HUDEP-2 (cell line): ENCODE measurements at regions not wholly inside any gene's neighbourhood (a gene's known extent, or its start where the extent isn't known, plus 50 kb on each side); places are given as distances from the start of the nearest gene placed in this dataset.
"Not testable (repeated sequence)": the region's sequence is repeated elsewhere in the genome, so short reads cannot be mapped to it uniquely, and the experiment has no call there.

Experiments
- DNase-seq, 76 experiments: peaks; one replicate each; lab custom pipeline; 2025; ENCODE audit not compliant: unreplicated experiment in 76 of 76; lab: John Stamatoyannopoulos, UW

DNA sequence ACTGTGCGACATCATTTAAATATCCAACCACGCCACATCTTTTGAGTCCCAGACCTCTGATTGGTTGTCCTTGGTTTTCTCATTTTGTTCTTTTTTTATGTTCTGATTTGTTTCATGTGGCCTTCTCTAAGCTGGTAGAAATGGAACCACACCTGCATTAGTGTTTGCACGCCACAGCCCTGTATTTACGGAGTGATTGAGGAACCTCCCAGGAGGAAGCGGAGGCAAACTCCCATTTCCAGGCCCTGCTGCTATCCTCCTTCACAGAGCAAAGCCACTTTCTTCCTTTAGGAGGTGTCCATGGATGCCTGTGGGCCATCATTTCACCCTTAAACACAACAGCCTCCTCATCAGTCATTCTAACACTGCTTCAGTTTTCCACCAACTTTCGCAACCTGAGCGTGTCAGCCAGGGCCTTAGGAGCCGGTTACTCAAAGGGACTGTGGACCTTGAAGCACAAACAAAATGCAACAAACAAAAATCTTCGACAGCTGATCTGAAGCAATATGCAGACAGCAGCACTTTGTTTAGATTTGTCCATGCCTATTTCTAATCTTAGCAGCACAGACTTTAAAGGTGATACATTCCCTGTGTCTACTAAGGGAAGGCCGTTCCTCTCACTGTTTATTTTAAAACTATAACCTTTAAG lies 1258.1 kb upstream of the TMEM132C start:
- DNase-seq: no peak

DNA sequence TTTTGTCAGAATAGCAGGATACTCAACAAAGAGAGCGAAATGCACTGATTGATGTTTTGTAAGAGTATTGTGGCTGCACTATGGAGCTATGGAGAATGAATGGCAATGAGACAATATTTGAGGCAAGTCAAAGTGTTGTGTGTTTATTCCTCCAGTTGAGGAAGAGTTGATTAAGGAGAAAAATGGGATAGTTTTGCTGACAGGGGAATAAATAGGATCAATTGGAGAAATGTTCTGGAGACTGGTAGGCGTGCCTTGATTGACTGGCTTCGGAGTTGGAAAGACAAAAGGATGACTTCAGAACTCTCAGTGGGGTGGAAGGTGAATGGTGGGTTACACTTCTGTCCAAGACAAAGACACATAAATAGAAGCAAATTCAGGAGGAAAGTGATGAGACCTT lies 1254.9 kb upstream of the TMEM132C start:
- no peak for DNase-seq

DNA sequence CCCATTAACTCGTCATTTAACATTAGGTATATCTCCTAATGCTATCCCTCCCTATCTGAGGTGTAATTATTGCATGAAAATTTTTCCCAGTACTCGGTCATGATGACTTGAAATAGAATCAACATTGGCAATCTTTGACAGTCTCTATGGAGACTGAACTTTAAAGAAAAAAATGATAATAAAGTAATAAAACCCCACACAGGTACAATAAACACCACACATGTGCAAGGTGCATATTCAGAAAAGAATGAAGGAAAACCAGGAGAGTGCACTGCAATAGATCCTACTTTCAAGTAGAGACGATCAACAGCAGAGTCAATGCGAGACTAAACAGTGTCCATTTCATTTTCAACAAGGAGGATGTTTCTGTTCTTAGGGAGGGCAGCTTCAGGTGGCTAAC lies 1253.8 kb upstream of the TMEM132C start:
- DNase-seq: no peak

DNA sequence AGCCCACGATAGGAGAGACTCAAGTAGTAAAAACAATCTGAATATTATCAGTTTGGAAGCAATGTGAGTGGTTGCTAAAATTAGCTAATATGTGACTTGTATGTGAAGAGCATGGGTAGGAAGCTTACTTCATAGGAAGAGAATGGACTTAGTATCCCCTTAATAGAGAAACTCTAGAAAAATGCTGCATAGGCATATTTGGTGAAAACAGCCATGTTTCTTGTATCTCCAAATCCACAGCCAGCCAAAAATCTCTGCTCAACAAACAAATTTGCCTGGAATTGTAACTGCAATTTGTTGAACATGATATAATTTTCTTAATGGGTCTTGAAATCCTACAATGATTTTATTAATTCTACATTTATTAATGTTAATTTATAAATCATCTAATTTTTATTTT lies 1252.9 kb upstream of the TMEM132C start:
- DNase-seq: no peak

DNA sequence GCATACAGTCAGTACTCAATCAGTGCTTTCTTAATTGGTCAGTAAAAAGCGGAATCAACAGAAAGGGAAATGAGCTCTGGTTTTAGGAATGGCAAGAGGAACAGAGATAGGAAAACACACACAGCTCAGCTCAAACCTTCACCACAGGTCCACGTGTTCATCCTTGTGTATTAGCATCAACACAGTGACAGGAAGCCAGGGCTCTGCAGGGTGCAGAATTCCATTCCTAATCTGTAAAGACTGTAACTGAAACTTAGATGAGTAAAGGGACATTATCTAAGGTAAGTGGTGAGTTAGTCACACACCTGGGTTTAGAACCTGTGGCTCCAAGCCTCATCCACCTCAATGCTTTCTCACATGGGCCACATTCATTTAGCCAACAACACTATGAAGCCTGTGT lies 1242.2 kb upstream of the TMEM132C start:
- no peak for DNase-seq

DNA sequence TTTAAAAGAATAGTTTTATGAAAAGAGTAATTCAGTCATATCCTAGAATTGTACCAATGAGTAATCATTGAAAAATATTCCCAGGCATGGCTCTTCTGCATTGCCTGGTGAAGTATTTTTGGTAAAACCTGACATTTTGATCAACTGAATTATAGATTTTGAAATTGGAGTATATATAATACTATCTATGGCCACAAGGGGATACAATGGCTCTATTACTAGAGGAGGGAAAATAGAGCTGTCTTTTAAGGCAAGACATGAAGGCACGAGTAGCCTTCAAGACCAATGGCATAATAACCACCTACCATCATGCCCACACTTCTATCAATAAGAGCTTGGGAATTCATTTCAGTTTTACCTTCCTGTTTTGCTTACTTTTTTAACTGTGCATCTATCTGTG lies 1241.4 kb upstream of the TMEM132C start:
- no peak for DNase-seq

DNA sequence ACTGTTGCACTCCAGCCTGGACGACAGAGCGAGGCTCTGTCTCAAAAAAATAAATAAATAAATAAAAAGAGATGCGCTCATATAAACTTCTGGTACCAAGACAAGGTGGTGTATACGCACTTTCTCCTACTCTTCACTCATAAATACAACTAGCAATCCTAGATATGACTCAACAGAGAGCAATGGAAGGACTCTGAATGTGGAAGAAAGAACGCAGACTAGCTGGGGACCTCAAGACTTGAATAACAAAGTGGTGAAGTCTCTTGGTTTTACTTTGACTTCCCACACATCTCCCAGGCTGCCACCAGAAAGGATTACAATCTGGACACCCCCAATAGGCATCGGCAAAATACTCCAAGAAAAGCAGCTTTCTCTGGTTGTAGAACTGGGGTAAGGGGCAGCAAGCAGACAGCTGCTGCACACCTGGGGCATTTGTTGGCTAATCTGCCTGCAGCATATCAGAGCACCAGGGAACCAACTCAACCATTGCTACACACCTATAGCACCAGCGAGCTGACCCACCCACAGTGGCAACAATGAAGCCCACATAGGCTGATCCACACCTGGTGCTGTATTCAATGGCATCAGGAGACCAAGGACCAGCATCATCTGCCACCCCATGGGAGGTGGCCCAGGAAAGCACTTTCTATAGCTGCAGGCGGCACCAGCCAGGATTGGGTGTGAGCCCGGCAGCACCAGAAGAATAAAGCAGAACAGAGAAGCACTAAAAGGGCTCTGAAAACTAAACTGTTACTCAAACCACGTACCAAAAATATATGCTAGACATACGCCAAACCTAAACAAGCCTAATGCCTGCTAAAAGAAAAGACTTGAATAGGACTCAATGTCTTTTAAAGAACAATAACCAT lies 1231.7 kb upstream of the TMEM132C start:
- no peak for DNase-seq

DNA sequence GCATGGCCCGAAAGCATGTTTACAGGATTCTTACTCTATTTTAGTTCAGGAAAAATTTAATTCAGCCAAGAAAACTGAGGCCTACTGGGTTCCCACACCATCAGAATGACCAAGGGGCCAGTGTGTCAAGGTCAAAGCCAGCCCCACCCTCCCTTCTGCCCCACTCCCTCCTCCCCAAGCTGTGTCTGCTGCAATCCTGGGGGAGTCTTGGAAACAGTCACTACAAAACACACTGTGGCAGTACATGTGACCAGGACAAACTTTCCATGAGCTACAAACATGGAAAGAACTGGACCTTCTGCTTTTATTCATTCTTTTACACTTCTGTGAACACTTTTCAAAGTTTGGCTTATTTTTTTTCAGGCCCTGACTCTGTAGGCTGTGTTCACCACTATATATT lies 1228.8 kb upstream of the TMEM132C start:
- no peak for DNase-seq

DNA sequence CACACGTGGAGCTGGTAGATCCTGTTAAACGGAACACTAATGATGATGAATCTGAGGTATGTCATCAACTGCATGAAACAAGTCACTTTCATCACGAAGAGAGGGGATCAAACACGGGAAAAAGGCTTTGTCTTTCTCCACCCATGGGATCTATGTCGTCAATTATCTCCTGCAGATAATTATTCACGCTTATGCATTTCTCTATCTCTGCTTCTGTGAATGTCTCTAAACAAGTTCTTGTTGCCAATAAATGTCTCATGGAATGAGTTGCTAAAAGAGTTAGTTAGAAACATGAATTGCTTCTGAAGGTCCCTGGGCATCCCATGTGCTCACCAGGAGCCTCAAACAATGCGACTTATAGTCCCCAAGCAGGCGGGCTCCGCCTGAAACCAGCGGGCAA lies 1228.2 kb upstream of the TMEM132C start:
- no peak for DNase-seq

DNA sequence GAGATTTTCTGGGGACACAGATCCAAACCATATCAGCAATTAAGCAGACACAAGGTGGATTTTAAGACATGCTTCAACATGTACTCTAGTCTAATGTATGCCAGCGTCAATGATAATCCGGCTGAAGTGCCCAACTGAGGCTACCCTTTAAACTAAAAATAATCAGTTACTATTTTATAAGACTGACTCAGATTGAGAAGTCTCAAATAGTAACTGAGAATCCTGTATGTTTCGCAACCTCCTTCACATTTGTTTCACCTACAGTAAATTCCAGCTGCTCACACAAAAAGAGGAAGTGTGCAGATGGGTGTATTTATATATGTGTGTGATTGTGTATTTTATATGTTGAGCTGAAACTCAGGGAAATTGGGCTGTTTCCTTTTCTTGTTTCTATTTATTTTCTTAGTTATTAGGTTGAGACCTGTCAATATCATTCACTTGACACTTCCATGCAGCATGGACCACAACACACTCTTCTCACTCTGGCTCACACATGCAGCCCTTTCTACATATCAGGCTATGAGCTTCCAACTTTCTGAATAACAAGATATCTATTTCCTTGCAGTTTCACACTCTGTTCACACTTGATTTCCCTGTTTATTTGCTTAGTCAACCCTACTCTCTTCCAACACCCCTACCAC lies 1224.9 kb upstream of the TMEM132C start:
- DNase-seq: no peak

DNA sequence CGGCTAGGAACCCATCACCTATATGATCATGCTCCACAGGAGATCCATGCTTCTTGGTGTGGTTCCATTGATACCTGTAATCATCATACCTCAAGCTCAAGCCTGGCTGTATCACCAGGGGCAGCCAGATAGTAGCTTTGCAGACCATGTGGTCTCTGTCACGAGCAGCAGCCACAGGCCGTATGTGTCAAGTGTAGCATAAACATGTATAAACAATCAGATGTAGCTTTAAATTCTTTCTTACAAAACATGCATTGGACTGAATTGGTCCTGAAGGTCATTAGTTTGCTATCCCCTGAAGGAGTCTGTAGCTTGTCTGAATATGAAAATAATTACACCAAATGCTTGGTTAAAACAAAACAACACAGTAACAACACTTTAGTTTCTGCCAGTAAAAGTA lies 1223.2 kb upstream of the TMEM132C start:
- DNase-seq: no peak

DNA sequence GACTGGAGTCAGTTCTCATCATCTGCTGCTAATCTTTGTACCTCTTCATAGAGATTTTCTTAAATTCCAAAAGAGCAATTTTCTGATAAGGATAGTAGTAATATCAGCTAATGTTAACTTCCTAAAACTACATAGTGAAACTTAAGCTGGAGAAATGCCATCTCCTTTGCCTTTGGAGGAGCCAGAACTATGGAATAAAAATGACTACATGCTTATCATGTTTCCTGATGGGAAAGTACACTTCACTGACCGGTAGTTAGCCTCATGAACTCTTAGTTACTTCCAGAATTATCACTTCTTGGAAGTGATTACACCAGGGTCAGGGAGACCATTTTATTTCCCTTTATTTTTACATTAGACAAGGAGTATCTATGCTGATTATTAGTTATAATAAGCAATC lies 1222.1 kb upstream of the TMEM132C start:
- DNase-seq: no peak

DNA sequence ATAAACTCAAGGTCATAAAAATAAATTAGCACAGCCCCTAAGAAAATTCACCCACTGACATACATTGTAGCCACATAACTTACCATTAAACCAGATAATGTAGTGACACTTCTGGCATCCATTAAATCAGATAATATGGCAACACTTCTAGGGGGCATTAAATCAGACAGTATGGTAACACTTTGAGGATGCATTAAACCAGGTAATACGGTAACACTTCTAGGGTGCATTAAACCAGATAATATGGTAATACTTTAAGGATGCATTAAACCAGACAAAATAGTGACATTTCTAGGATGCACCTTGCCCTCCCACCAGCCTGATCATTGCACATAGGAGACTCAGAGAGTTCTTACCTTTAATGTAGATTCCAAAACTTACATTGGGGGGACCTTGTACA lies 1220.5 kb upstream of the TMEM132C start:
- no peak for DNase-seq

DNA sequence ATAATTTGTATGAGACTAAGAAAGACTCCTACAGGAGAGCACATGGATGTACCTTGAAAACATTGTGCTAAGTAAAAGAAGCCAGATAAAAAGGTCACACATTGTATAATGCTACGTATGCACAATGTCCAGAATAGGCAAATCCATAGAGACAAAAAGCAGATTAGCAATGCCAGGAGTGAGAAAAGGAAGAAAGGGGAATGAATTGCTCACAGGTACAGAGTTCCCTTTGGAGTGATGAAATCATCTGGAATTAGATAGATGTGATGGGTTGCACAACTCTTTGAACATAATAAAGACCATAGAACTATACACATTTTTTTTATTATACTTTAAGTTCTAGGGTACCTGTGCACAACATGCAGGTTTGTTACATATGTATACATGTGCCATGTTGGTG lies 1218.9 kb upstream of the TMEM132C start:
- no peak for DNase-seq

DNA sequence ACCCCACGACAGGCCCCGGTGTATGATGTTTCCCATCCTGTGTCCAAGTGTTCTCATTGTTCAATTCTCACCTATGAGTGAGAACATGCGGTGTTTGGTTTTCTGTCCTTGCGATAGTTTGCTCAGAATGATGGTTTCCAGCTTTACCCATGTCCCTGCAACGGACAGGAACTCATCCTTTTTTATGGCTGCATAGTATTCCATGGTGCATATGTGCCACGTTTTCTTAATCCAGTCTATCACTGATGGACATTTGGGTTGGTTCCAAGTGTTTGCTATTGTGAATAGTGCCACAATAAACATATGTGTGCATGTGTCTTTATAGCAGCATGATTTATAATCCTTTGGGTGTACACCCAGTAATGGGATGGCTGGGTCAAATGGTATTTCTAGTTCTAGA lies 1218.4 kb upstream of the TMEM132C start:
- not testable (repeated sequence) for DNase-seq

DNA sequence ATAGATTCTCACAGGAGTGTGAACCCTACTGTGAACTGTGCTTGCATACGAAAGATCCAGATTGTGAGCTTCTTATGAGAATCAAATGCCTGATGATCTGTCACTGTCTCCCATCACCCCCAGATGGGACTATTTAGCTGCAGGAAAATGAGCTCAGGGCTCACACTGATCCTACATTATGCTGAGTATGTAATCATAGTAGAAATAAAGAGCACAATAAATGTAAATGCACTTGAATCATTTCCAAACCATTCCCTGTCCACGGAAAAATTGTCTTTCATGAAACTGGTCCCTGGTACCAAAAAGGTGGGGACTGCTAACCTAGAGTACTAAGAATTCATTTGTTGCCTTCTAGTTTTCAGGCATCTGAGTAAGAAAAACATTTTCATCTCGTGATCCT lies 1215.8 kb upstream of the TMEM132C start:
- DNase-seq: no peak

DNA sequence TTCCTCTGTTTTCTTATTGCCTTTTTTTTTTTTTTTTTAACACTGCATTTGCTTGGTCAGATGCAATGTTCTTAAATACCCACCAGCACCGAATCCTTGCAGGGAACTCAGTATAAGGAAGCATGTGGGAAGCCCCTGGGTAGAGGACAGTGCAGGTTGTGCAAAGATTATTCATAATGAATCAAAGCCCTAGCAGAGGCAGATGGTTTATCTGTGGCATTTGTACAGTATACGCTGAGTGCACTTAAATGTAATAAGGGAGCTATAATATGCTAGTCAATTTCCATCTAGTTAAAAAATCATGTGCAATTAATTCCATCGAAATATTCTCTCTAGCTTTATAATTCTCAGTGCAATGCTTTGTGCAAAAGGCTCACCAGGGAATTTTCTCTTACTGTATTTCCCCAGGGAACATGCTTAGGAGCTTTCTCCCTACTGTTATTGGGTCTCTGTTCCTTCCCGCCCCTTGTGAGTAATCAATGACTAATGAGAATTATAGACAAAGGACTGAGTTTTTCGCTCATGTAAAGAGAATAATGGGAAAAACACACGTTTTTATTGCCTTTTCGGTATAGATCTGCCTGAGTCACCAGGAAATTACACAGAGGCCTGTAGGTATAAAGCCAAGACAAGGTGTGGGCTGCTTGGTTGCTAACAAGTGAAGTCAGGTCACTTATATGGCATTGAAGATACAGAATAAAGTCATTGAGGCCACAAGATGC lies 1214.3 kb upstream of the TMEM132C start:
- DNase-seq: no peak

DNA sequence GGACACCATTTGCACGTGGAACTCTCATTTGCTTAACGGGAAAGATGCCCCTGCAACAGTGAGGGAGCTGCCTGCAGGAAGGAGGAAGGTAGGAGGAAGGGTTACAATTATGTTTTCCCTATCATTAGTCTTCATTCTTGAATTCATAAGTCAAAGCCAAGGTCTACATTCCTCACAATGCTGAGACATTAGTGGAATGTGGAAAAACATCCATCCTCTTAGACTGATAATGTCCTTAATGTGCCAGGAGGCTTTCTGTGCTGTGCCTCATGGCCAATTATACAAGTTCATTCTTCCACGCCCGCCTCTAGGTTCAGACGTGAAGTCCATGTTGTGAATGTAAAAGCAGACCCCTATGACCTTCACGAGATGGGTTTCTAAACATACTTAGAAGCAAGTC lies 1212.4 kb upstream of the TMEM132C start:
- no peak for DNase-seq

DNA sequence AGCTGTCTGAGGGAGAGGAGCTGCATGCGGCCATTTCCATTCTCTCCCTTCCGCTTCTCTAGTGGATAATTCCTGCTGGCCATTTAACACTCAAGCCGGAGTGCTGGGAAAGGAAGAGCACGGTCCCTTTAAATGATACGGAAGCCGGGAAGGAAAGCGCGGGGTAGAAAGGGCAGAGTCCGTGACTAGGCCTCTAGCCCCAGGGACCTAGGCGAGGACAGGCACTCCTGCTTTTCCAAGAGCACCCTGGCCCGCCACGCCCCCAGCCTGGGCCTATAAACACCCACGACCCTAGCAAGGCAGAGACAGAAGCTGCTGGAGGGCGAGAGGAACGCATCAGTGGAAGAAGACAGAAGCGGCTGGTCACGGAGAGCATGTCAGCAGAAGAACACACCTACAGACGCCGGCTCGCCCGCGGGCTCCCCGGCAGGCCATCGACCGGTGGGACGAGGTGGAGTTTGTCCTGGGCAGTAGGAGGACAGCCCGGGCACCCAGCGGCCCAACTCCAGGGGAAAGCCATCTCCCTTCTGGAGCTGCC lies 1206.6 kb upstream of the TMEM132C start:
- DNase-seq: no peak

DNA sequence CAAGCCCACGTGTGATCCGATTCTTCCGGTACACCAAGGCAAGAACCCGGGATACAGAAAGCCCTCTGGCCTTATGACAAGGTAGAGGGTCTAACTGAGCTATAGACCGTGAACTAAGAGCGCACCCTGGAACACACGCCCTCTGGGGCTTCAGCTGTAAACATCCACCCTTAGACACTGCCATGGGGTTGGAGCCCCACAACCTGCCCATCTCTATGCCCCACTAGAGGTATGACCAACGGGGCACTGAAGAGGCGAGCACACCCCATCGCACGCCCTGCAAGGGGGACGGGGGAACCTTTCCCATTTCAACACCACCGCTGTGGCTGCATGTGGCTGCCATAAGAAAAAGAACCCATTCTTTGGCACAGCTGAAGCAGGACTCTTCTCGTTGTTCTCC lies 1206.0 kb upstream of the TMEM132C start:
- no peak for DNase-seq
